Transverse colon (tissue), 4 donors: ENCODE measurements at regions not wholly inside any gene's neighbourhood (a gene's known extent, or its start where the extent isn't known, plus 50 kb on each side); places are given as distances from the start of the nearest gene placed in this dataset.
"Not testable (repeated sequence)": the region's sequence is repeated elsewhere in the genome, so short reads cannot be mapped to it uniquely, and the experiment has no call there.

Experiments
- DNase-seq: peaks from one replicate; pipeline ENCODE4 v3.0.0-alpha.2; 2019
- H3K27ac ChIP-seq, 4 donors: fragments of 200-600 bp; sonication (generic); 2 replicates each; pipeline ENCODE4 v1.5.1; 2016 to 2018; ENCODE audit warnings: inconsistent platforms in 4 of 4
- H3K27me3 ChIP-seq: fragments of 200-600 bp; sonication (generic); 2 replicates; pipeline ENCODE4 v1.5.1; 2017; ENCODE audit warnings: inconsistent platforms
- H3K36me3 ChIP-seq, 4 donors: fragments of 200-600 bp; sonication (generic); 2 replicates each; pipeline ENCODE4 v1.5.1; 2017 to 2019; ENCODE audit warnings: inconsistent platforms in 4 of 4
- H3K4me1 ChIP-seq, 4 donors: fragments of 200-600 bp; sonication (generic); 2 replicates each; pipeline ENCODE4 v1.5.1; 2017 to 2020; ENCODE audit warnings: inconsistent platforms in 4 of 4
- H3K4me3 ChIP-seq, 4 donors: fragments of 200-600 bp; sonication (generic); 1 replicate in 1 of 4; 2 replicates in 3 of 4; pipeline versions ENCODE4 v1.5.1 to v1.6.1; 2017 to 2019; ENCODE audit warnings: inconsistent platforms in 4 of 4
- H3K9me3 ChIP-seq, 2 donors: fragments of 200-600 bp; sonication (generic); 2 replicates each; pipeline ENCODE4 v1.5.1; 2017 to 2019; ENCODE audit warnings: inconsistent platforms in 2 of 2
- CTCF ChIP-seq, 5 experiments: fragments of 200-600 bp in 3 of 5; fragments of 450-650 bp in 2 of 5; sonication (generic) in 3 of 5; IDR thresholded peaks; 1 replicate in 2 of 5; 2 replicates in 3 of 5; pipeline ENCODE4 v1.5.1; 2016 to 2017; ENCODE audit warnings: antibody characterized with exemption in 5 of 5, inconsistent platforms in 3 of 5, mild to moderate bottlenecking in 2 of 5, moderate library complexity in 1 of 5
- EP300 ChIP-seq: sonication (generic); formaldehyde crosslinking; IDR thresholded peaks from one replicate; pipeline ENCODE4 v1.6.1; 2017; ENCODE audit warnings: antibody characterized with exemption, low read depth
- POLR2A ChIP-seq: fragments of 450-650 bp; IDR thresholded peaks from one replicate; pipeline ENCODE4 v1.6.1; 2016; ENCODE audit warnings: antibody characterized with exemption, mild to moderate bottlenecking, moderate library complexity
- POLR2AphosphoS5 ChIP-seq, 3 donors: sonication (generic); formaldehyde crosslinking; IDR thresholded peaks; one replicate each; pipeline ENCODE4 v1.6.1; 2016; ENCODE audit warnings: antibody characterized with exemption in 3 of 3
- WGBS, 2 donors: methylation state at CpG; one replicate each; pipeline ENCODE4 v1.1.5; 2018; ENCODE audit warnings: low coverage in 1 of 2; 5-methylcytosine and 5-hydroxymethylcytosine counted together
- in situ Hi-C, 4 donors: fragments of 200-750 bp; cut with MboI; loops; one replicate each; pipeline versions ENCODE4 v1.15.0 to v1.15.1; 2017; ENCODE audit warnings: low sequenced_read_pairs in 3 of 4, low pct_ligation_motif_present in 1 of 4, low pct_unique_long_range_greater_than_20kb in 1 of 4
- intact Hi-C: fragments of 100-400 bp; cut with DNase I; formaldehyde crosslinking; loops from one replicate; pipeline ENCODE4 v1.15.1; 2023; ENCODE audit warnings: low total_unique reads

- Histone ChIP-seq H3K9me3 (no peaks in the 10 kb centered on the region), H3K4me1 (no peaks in the 10 kb centered on the region), H3K27me3 (no peaks in the 10 kb centered on the region), H3K27ac (no peak overlapping the region), H3K36me3 (no peaks in the 10 kb centered on the region), H3K4me3 (no peak overlapping the region)
- 94 to 100% methylated on average over 1 of the region's 1 CpG for WGBS, 2 donors
- TF ChIP-seq CTCF (IDR thresholded peaks at IDR 0.05): no peak
- in situ Hi-C loops (no loop called here), intact Hi-C loops (no loop called here)
- DNase-seq: no peak
Observed at GRCh38 chr17:70936724-70937123, 767.4 kb downstream of the KCNJ2 start.

GRCh38 chr17:70938336-70938735 is 769.0 kb downstream of the KCNJ2 start:
- Histone ChIP-seq H3K27me3 (no peaks in the 10 kb centered on the region), H3K9me3 (no peaks in the 10 kb centered on the region), H3K27ac (no peak overlapping the region), H3K36me3 (no peaks in the 10 kb centered on the region), H3K4me3 (no peak overlapping the region), H3K4me1 (no peaks in the 10 kb centered on the region)
- in situ Hi-C loops: no loop called here
- no peak for DNase-seq
- TF ChIP-seq POLR2AphosphoS5 (IDR thresholded peaks at IDR 0.05) (no peak), POLR2A (no peak), EP300 (no peak), CTCF (IDR thresholded peaks at IDR 0.05) (no peak)
- WGBS, 2 donors: 16 to 38% methylated on average over 4 to 7 of the region's 7 CpGs
- intact Hi-C loops: no loop called here

- no peak for DNase-seq
- intact Hi-C loops: no loop called here
- no peak overlapping the region for H3K4me3 ChIP-seq
- no peaks in the 10 kb centered on the region for H3K9me3 ChIP-seq
- 86 to 93% methylated on average over 3 to 5 of the region's 5 CpGs for WGBS, 2 donors
- H3K27me3 ChIP-seq: no peaks in the 10 kb centered on the region
- H3K4me1 ChIP-seq: no peaks in the 10 kb centered on the region
- no peak overlapping the region for H3K27ac ChIP-seq
- in situ Hi-C loops: no loop called here
- TF ChIP-seq EP300: no peak
- no peak for TF ChIP-seq POLR2A
- TF ChIP-seq POLR2AphosphoS5 (IDR thresholded peaks at IDR 0.05): no peak
- TF ChIP-seq CTCF (IDR thresholded peaks at IDR 0.05): no peak
- no peaks in the 10 kb centered on the region for H3K36me3 ChIP-seq
Observed at GRCh38 chr17:70945386-70945785, 776.1 kb downstream of the KCNJ2 start.

GRCh38 chr17:70947215-70947614 is 777.9 kb downstream of the KCNJ2 start:
- no peaks in the 10 kb centered on the region for H3K27me3 ChIP-seq
- DNase-seq: no peak
- no peak overlapping the region for H3K27ac ChIP-seq
- WGBS, 2 donors: 91 to 92% methylated on average over 2 of the region's 2 CpGs
- in situ Hi-C loops (no loop called here), intact Hi-C loops (no loop called here)
- H3K9me3 ChIP-seq: no peaks in the 10 kb centered on the region
- no peak overlapping the region for H3K4me3 ChIP-seq
- no peak for TF ChIP-seq POLR2AphosphoS5 (IDR thresholded peaks at IDR 0.05)
- no peaks in the 10 kb centered on the region for H3K36me3 ChIP-seq
- H3K4me1 ChIP-seq: no peaks in the 10 kb centered on the region

- Histone ChIP-seq H3K4me1 (no peaks in the 10 kb centered on the region), H3K36me3 (no peaks in the 10 kb centered on the region), H3K9me3 (no peaks in the 10 kb centered on the region), H3K27ac (no peak overlapping the region), H3K4me3 (no peak overlapping the region), H3K27me3 (no peaks in the 10 kb centered on the region)
- TF ChIP-seq POLR2A (no peak), CTCF (IDR thresholded peaks at IDR 0.05) (no peak), EP300 (no peak), POLR2AphosphoS5 (IDR thresholded peaks at IDR 0.05) (no peak)
- DNase-seq: no peak
- intact Hi-C loops: no loop called here
- in situ Hi-C loops: no loop called here
- 92 to 94% methylated on average over 6 to 17 of the region's 17 CpGs for WGBS, 2 donors
Observed at GRCh38 chr17:70947636-70948565, 778.6 kb downstream of the KCNJ2 start.

- H3K27ac ChIP-seq, H3K27me3 ChIP-seq, H3K4me3 ChIP-seq, in situ Hi-C loops, DNase-seq, H3K4me1 ChIP-seq, H3K9me3 ChIP-seq, intact Hi-C loops, H3K36me3 ChIP-seq: not testable (repeated sequence)
- WGBS, 2 donors: 83 to 91% methylated on average over 1 of the region's 1 CpG
Observed at GRCh38 chr17:70953140-70953539, 783.8 kb downstream of the KCNJ2 start.
